Thyroid gland (tissue), 4 donors: ENCODE measurements at regions not wholly inside any gene's neighbourhood (a gene's known extent, or its start where the extent isn't known, plus 50 kb on each side); places are given as distances from the start of the nearest gene placed in this dataset.

Source experiments
- DNase-seq, 2 donors: peaks; one replicate each; pipeline ENCODE4 v3.0.0-alpha.2; 2019
- H3K27ac ChIP-seq, 3 donors: fragments of 200-600 bp; sonication (generic); 1 replicate in 2 of 3; 2 replicates in 1 of 3; pipeline ENCODE4 v1.5.1; 2016 to 2019; ENCODE audit warnings: mild to moderate bottlenecking in 1 of 3, moderate library complexity in 1 of 3
- H3K27me3 ChIP-seq: fragments of 200-600 bp; sonication (generic); one replicate; pipeline ENCODE4 v1.5.1; 2019
- H3K36me3 ChIP-seq, 2 donors: fragments of 200-600 bp; sonication (generic); one replicate each; pipeline ENCODE4 v1.5.1; 2016 to 2019
- H3K4me1 ChIP-seq, 2 donors: fragments of 200-600 bp; sonication (generic); one replicate each; pipeline ENCODE4 v1.5.1; 2017 to 2019
- H3K4me3 ChIP-seq, 3 donors: fragments of 200-600 bp; sonication (generic); replicated peaks in 1 of 3; 1 replicate in 2 of 3; 2 replicates in 1 of 3; pipeline ENCODE4 v1.5.1; 2016; ENCODE audit warnings: mild to moderate bottlenecking in 1 of 3
- H3K9me3 ChIP-seq: fragments of 200-600 bp; sonication (generic); one replicate; pipeline ENCODE4 v1.5.1; 2017
- CTCF ChIP-seq, 6 experiments: fragments of 200-600 bp in 3 of 6; fragments of 450-650 bp in 3 of 6; sonication (generic) in 3 of 6; IDR thresholded peaks; one replicate each; pipeline ENCODE4 v1.5.1; 2016 to 2019; ENCODE audit warnings: antibody characterized with exemption in 6 of 6, mild to moderate bottlenecking in 2 of 6, inconsistent platforms in 1 of 6, moderate library complexity in 1 of 6
- POLR2A ChIP-seq, 2 donors: fragments of 450-650 bp; IDR thresholded peaks; one replicate each; pipeline ENCODE4 v1.6.1; 2017; ENCODE audit warnings: antibody characterized with exemption in 2 of 2, mild to moderate bottlenecking in 2 of 2, moderate library complexity in 1 of 2
- WGBS, 2 donors: methylation state at CpG; one replicate each; pipeline ENCODE4 v1.1.5; 2017; 5-methylcytosine and 5-hydroxymethylcytosine counted together
- intact Hi-C: fragments of 100-400 bp; cut with DNase I; formaldehyde crosslinking; loops from one replicate; pipeline ENCODE4 v1.15.1; 2023

DNA sequence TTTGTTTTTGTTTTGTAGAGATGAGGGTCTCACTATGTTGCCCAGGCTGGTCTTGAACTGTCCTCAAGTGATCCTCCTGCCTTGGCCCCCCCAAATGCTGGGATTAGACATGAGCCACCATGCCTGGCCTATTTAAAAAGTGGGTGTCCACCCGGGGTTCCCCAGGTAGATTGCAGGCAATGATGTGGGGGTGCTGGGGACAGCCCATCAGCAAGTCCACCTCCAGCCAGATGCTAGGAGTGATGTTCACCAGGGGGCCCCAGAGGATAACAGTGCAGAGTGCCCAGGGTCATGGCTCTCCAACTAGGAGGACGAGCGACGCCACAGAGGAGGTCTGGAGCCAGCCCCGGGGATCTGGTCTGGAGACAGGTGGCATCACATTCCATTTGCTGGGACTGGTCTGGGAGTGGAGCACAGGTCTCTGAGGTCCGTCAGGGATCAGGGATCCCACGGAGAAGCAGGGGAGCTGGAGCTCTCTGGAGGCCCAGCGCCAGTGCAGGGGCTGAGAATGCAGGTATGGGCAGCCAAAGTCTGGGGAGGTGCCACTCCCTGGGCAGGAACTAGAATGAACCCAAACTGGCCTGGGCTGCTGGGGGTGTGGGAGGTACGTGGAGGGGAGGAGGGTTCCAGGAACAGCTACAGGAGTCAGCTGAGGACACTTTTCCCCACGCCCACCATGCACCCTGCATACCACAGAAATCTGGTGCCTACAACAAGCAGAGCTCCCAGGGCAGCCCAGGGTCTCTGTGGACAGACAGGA lies 51.2 kb upstream of the PCSK6 start:
- H3K27ac ChIP-seq = no peak overlapping the region
- H3K27me3 ChIP-seq = no peaks in the 10 kb centered on the region
- H3K36me3 ChIP-seq = no peaks in the 10 kb centered on the region
- WGBS, 2 donors = 76 to 79% methylated on average over 8 to 10 of the region's 10 CpGs
- intact Hi-C loops = no loop called here
- TF ChIP-seq POLR2A (IDR thresholded peaks at IDR 0.05) (no peak), CTCF (IDR thresholded peaks at IDR 0.05) (no peak)
- no peak for DNase-seq
- H3K4me1 ChIP-seq = no peaks in the 10 kb centered on the region
- H3K9me3 ChIP-seq = no peaks in the 10 kb centered on the region
- no peak overlapping the region for H3K4me3 ChIP-seq

- no peak for DNase-seq
- intact Hi-C loops = no loop called here
- Histone ChIP-seq H3K4me1 (no peaks in the 10 kb centered on the region), H3K36me3 (no peaks in the 10 kb centered on the region), H3K9me3 (no peaks in the 10 kb centered on the region), H3K27me3 (no peaks in the 10 kb centered on the region), H3K27ac (no peak overlapping the region), H3K4me3 (no peak overlapping the region)
- TF ChIP-seq CTCF (IDR thresholded peaks at IDR 0.05) = no peak
- 80 to 88% methylated on average over 7 of the region's 7 CpGs for WGBS, 2 donors
Measured at GRCh38 chr15:101539930-101540329, 50.4 kb upstream of the PCSK6 start.

DNA sequence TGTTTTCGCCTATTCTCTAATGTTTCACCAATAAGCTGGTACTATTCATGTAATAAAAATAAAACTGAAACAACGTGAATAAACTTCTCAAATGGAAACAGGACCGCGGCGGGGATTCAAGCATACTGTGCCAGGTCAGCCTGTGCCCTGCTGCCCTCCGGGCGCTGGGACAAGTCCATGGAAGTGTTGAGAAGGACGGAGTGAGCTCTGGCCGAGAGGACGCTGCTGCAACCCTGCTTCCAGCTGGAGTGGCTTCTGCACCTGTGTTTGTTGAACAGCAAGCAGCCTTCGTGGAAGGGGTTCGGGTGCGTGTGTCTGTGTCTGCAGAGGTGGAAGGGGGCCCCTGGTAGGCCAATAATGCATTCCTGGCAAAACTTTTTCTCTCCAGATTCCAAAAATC lies 50.0 kb upstream of the PCSK6 start:
- intact Hi-C loops = no loop called here
- H3K27me3 ChIP-seq = no peaks in the 10 kb centered on the region
- H3K27ac ChIP-seq = no peak overlapping the region
- WGBS, 2 donors = 84 to 87% methylated on average over 13 of the region's 13 CpGs
- no peak overlapping the region for H3K4me3 ChIP-seq
- H3K36me3 ChIP-seq = no peaks in the 10 kb centered on the region
- TF ChIP-seq CTCF (IDR thresholded peaks at IDR 0.05) = no peak
- TF ChIP-seq POLR2A (IDR thresholded peaks at IDR 0.05) = no peak
- no peaks in the 10 kb centered on the region for H3K9me3 ChIP-seq
- no peak for DNase-seq
- no peaks in the 10 kb centered on the region for H3K4me1 ChIP-seq
